Stimulated activated CD4-positive, alpha-beta T cell treated with anti-CD3 and anti-CD28 coated beads, Interleukin-2, amount 100 ng/mL, for 48 hours (primary cell): ENCODE measurements at regions not wholly inside any gene's neighbourhood (a gene's known extent, or its start where the extent isn't known, plus 50 kb on each side); places are given as distances from the start of the nearest gene placed in this dataset.
"Not testable (repeated sequence)": the region's sequence is repeated elsewhere in the genome, so short reads cannot be mapped to it uniquely, and the experiment has no call there.

ENCODE experiments used
- DNase-seq, 2 donors: peaks; one replicate each; pipeline ENCODE4 v3.0.0-alpha.2; 2020

- not testable (repeated sequence) for DNase-seq
These were observed 72.1 kb downstream of the OGFRL1 start for GRCh38 chr6:71360556-71361335.

- no peak for DNase-seq
These were observed 76.4 kb downstream of the OGFRL1 start for GRCh38 chr6:71364889-71365542.

GRCh38 chr6:71367756-71368155, 79.1 kb downstream of the OGFRL1 start:
- DNase-seq, result no peak

GRCh38 chr6:71368284-71368683, 79.7 kb downstream of the OGFRL1 start:
- DNase-seq, result no peak

- DNase-seq, result no peak
These were observed 82.9 kb downstream of the OGFRL1 start for GRCh38 chr6:71371559-71371958.

- DNase-seq, result no peak
These were observed 85.3 kb downstream of the OGFRL1 start for GRCh38 chr6:71373943-71374342.

GRCh38 chr6:71375676-71376075, 87.1 kb downstream of the OGFRL1 start:
- no peak for DNase-seq

- no peak for DNase-seq
These were observed 88.2 kb downstream of the OGFRL1 start for GRCh38 chr6:71376830-71377229.

GRCh38 chr6:71383476-71383875, 94.9 kb downstream of the OGFRL1 start:
- no peak for DNase-seq

GRCh38 chr6:71383901-71384489, 95.4 kb downstream of the OGFRL1 start:
- DNase-seq, result peak in 1 of 2 donors; percentile 7

- no peak for DNase-seq
These were observed 96.7 kb downstream of the OGFRL1 start for GRCh38 chr6:71385111-71385822.

- no peak for DNase-seq
These were observed 97.6 kb downstream of the OGFRL1 start for GRCh38 chr6:71386215-71386614.

- DNase-seq, result no peak
These were observed 98.6 kb downstream of the OGFRL1 start for GRCh38 chr6:71387179-71387578.

GRCh38 chr6:71388068-71388744, 99.6 kb downstream of the OGFRL1 start:
- no peak for DNase-seq

- DNase-seq, result no peak
These were observed 100.4 kb downstream of the OGFRL1 start for GRCh38 chr6:71388856-71389527.

GRCh38 chr6:71391126-71391525, 102.5 kb downstream of the OGFRL1 start:
- DNase-seq, result no peak

- no peak for DNase-seq
These were observed 103.7 kb downstream of the OGFRL1 start for GRCh38 chr6:71392276-71392675.

GRCh38 chr6:71393471-71393870, 104.9 kb downstream of the OGFRL1 start:
- DNase-seq, result no peak

GRCh38 chr6:71393981-71394432, 105.4 kb downstream of the OGFRL1 start:
- DNase-seq, result no peak

- no peak for DNase-seq
These were observed 106.3 kb downstream of the OGFRL1 start for GRCh38 chr6:71394926-71395325.

- DNase-seq, result no peak
These were observed 107.3 kb downstream of the OGFRL1 start for GRCh38 chr6:71395731-71396409.

- no peak for DNase-seq
These were observed 107.8 kb downstream of the OGFRL1 start for GRCh38 chr6:71396410-71396801.
